HepG2 (cell line): ENCODE measurements at regions not wholly inside any gene's neighbourhood (a gene's known extent, or its start where the extent isn't known, plus 50 kb on each side); places are given as distances from the start of the nearest gene placed in this dataset.

Source experiments
- ATAC-seq: fragments of 200-7000 bp; cut with Tn5 transposase; 3 replicates; pipeline ENCODE4 v1.9.1; 2020; ENCODE audit warnings: mild to moderate bottlenecking, moderate library complexity
- BruUV-seq: library from RNA; stranded (reverse); fragments of 400-500 nt; replicated peaks from 2 replicates; lab custom pipeline; 2021; lab: Mats Ljungman, UMichigan
- CTCF ChIA-PET: fragments of 300-600 bp; formaldehyde crosslinking; extraction: SDS; loops from one replicate; lab custom pipeline; 2021; ENCODE audit warnings: low total read pairs, inconsistent platforms, low intra/inter-chr PET ratio; lab: Yijun Ruan, JAX
- POLR2A ChIA-PET: fragments of 350-600 bp; sonication (Branson Sonifier 250); formaldehyde crosslinking; loops from one replicate; lab custom pipeline; 2020; ENCODE audit warnings: antibody characterized with exemption, inconsistent platforms; lab: Yijun Ruan, JAX
- DNase-seq: peaks from one replicate; pipeline ENCODE4 v3.0.0-alpha.2; 2015; ENCODE audit warnings: low spot score
- FAIRE-seq: peaks from 3 replicates; lab custom pipeline; 2011; peaks lifted over from hg19 to GRCh38; lab: Jason Lieb, UNC
- H2AFZ ChIP-seq: one replicate; pipeline ENCODE4 v1.6.1; 2011; ENCODE audit warnings: low read length, inconsistent platforms
- H3K27ac ChIP-seq: fragments of 300-600 bp; 3 replicates; pipeline ENCODE4 v1.8.0; 2011; ENCODE audit warnings: mixed run types, mild to moderate bottlenecking, mixed read lengths, low read length, inconsistent platforms; ENCODE audit not compliant: insufficient read depth; ENCODE audit errors: extremely low read length
- H3K27me3 ChIP-seq, 2 experiments: fragments of 200-600 bp in 1 of 2; 2 replicates in 1 of 2; 3 replicates in 1 of 2; pipeline versions ENCODE4 v1.6.0 to v1.8.0; 2011; ENCODE audit warnings: low read length in 2 of 2, mild to moderate bottlenecking in 2 of 2, moderate library complexity in 2 of 2, inconsistent platforms in 1 of 2; ENCODE audit not compliant: insufficient read depth in 2 of 2, control insufficient read depth in 1 of 2
- H3K36me3 ChIP-seq, 2 experiments: fragments of 200-600 bp in 1 of 2; replicated peaks in 1 of 2; 2 replicates in 1 of 2; 3 replicates in 1 of 2; pipeline versions ENCODE4 v1.5.1 to v1.8.0; 2011; ENCODE audit warnings: low read length in 2 of 2, inconsistent platforms in 1 of 2; ENCODE audit not compliant: insufficient read depth in 2 of 2, control insufficient read depth in 1 of 2
- H3K4me1 ChIP-seq: 2 replicates; pipeline ENCODE4 v1.5.1; 2012; ENCODE audit warnings: low read length, inconsistent platforms; ENCODE audit not compliant: insufficient read depth
- H3K4me2 ChIP-seq: 2 replicates; pipeline ENCODE4 v1.6.0; 2011; ENCODE audit warnings: low read depth, low read length, inconsistent platforms
- H3K4me3 ChIP-seq, 3 experiments: fragments of 200-600 bp in 1 of 3; sonication (generic), shearing (Covaris generic) in 1 of 3; replicated peaks in 1 of 3; 2 replicates each; pipeline ENCODE4 v1.5.1; 2011 to 2016; ENCODE audit warnings: low read length in 3 of 3, inconsistent platforms in 2 of 3, low read depth in 2 of 3, mild to moderate bottlenecking in 2 of 3, control low read depth in 1 of 3, mixed read lengths in 1 of 3; ENCODE audit not compliant: insufficient read depth in 1 of 3
- H3K79me2 ChIP-seq: one replicate; pipeline ENCODE4 v1.6.1; 2011; ENCODE audit warnings: low read length, inconsistent platforms; ENCODE audit not compliant: insufficient read depth
- H3K9ac ChIP-seq: 2 replicates; pipeline ENCODE4 v1.6.0; 2011; ENCODE audit warnings: mild to moderate bottlenecking, low read depth, low read length, inconsistent platforms; ENCODE audit not compliant: insufficient read depth
- H3K9me3 ChIP-seq: 2 replicates; pipeline ENCODE4 v1.5.1; 2012; ENCODE audit warnings: mild to moderate bottlenecking, low read length
- H4K20me1 ChIP-seq: 2 replicates; pipeline ENCODE4 v1.6.0; 2011; ENCODE audit warnings: inconsistent platforms, mild to moderate bottlenecking, low read length, moderate library complexity; ENCODE audit not compliant: insufficient read depth
- ARNTL ChIP-seq: sonication (generic); formaldehyde crosslinking; IDR thresholded peaks from 2 replicates; pipeline ENCODE4 v1.4.0; 2020; ENCODE audit warnings: mild to moderate bottlenecking, missing genetic modification reagents
- ATF7 ChIP-seq, 2 experiments: fragments of 450-650 bp in 1 of 2; sonication (generic) in 1 of 2; formaldehyde crosslinking in 1 of 2; IDR thresholded peaks; 2 replicates each; pipeline versions ENCODE4 v1.4.0 to v1.6.1; 2016 to 2020; ENCODE audit warnings: antibody characterized with exemption in 1 of 2, mild to moderate bottlenecking in 1 of 2, missing genetic modification reagents in 1 of 2
- CEBPB ChIP-seq: IDR thresholded peaks from 2 replicates; pipeline ENCODE4 v1.6.1; 2011; ENCODE audit warnings: low read depth, low read length, improper control_type of control experiment, borderline replicate concordance
- GLI4 ChIP-seq: sonication (generic); formaldehyde crosslinking; IDR thresholded peaks from 2 replicates; pipeline ENCODE4 v1.5.1; 2020; ENCODE audit warnings: missing genetic modification reagents, mild to moderate bottlenecking, moderate library complexity, borderline replicate concordance
- HDAC1 ChIP-seq: sonication (generic); formaldehyde crosslinking; IDR thresholded peaks from 2 replicates; pipeline ENCODE4 v1.5.1; 2020; ENCODE audit warnings: mild to moderate bottlenecking, missing genetic modification reagents
- HIC2 ChIP-seq: sonication (generic); formaldehyde crosslinking; IDR thresholded peaks from 2 replicates; pipeline ENCODE4 v1.9.0; 2022; ENCODE audit warnings: low read depth, missing genetic modification reagents
- HNF1B ChIP-seq: sonication (generic); formaldehyde crosslinking; IDR thresholded peaks from 2 replicates; pipeline ENCODE4 v1.5.1; 2020; ENCODE audit warnings: mild to moderate bottlenecking, moderate library complexity, missing genetic modification reagents
- HOXD1 ChIP-seq: sonication (generic); formaldehyde crosslinking; IDR thresholded peaks from 2 replicates; pipeline ENCODE4 v1.5.0; 2020; ENCODE audit warnings: missing genetic modification reagents
- REL ChIP-seq: sonication (generic); formaldehyde crosslinking; conservative IDR thresholded peaks from 2 replicates; pipeline ENCODE4 v1.8.0; 2022; ENCODE audit warnings: mild to moderate bottlenecking, missing genetic modification reagents, moderate library complexity
- TEAD2 ChIP-seq: sonication (generic); formaldehyde crosslinking; IDR thresholded peaks from 2 replicates; pipeline ENCODE4 v1.9.0; 2021; ENCODE audit warnings: missing genetic modification reagents
- ZNF333 ChIP-seq: sonication (generic); formaldehyde crosslinking; IDR thresholded peaks from 2 replicates; pipeline ENCODE4 v1.4.0; 2020; ENCODE audit warnings: mild to moderate bottlenecking, missing genetic modification reagents, borderline replicate concordance
- ZNF607 ChIP-seq: sonication (generic); formaldehyde crosslinking; IDR thresholded peaks from 2 replicates; pipeline ENCODE4 v1.5.1; 2020; ENCODE audit warnings: missing genetic modification reagents, mild to moderate bottlenecking, borderline replicate concordance
- WGBS: methylation state at CpG from one replicate; pipeline ENCODE4 v1.1.6; 2017; ENCODE audit warnings: low lambda C conversion rate; 5-methylcytosine and 5-hydroxymethylcytosine counted together
- in situ Hi-C: cut with HindIII; loops from 2 replicates; pipeline ENCODE4 v1.10.0; 2017; ENCODE audit warnings: low pct_unique_long_range_greater_than_20kb; ENCODE audit not compliant: extremely low pct_ligation_motif_present
- intact Hi-C: fragments of 100-400 bp; cut with micrococcal nuclease; formaldehyde crosslinking; loops from one replicate; pipeline ENCODE4 v1.10.0; 2022; ENCODE audit not compliant: unreplicated experiment

GRCh38 chr5:89908876-89909275, 500.7 kb downstream of the CETN3 start:
- no TSS peak for BruUV-seq
- Histone ChIP-seq H3K9me3 (peaks cover 25% of the 10 kb centered on the region), H3K9ac (no peak overlapping the region), H3K27ac (no peak overlapping the region), H3K4me1 (no peaks in the 10 kb centered on the region), H3K36me3 (no peaks in the 10 kb centered on the region), H2AFZ (no peak overlapping the region), H3K27me3 (no peaks in the 10 kb centered on the region), H3K4me2 (no peak overlapping the region), H3K4me3 (no peak overlapping the region), H4K20me1 (no peaks in the 10 kb centered on the region), H3K79me2 (no peaks in the 10 kb centered on the region)
- in situ Hi-C loops = no loop called here
- FAIRE-seq (no peak), DNase-seq (no peak), ATAC-seq (no peak)
- ChIA-PET CTCF (no interaction called here), POLR2A (no interaction called here)
- no peak for TF ChIP-seq ARNTL (CRISPR knock-in tag)
- intact Hi-C loops = no loop called here

GRCh38 chr5:89904442-89904841, 505.1 kb downstream of the CETN3 start:
- ChIA-PET POLR2A (no interaction called here), CTCF (no interaction called here)
- Histone ChIP-seq H3K9ac (no peak overlapping the region), H3K4me3 (no peak overlapping the region), H3K36me3 (no peaks in the 10 kb centered on the region), H3K4me2 (no peak overlapping the region), H3K27ac (no peak overlapping the region), H3K4me1 (no peaks in the 10 kb centered on the region), H4K20me1 (no peaks in the 10 kb centered on the region), H3K27me3 (no peaks in the 10 kb centered on the region), H2AFZ (no peak overlapping the region), H3K79me2 (no peaks in the 10 kb centered on the region), H3K9me3 (peaks cover 21% of the 10 kb centered on the region)
- WGBS = 50% methylated on average over 2 of the region's 2 CpGs
- TF ChIP-seq REL (CRISPR knock-in tag) = no peak
- TF ChIP-seq HOXD1 (CRISPR knock-in tag) = no peak
- no peak for TF ChIP-seq ZNF333 (CRISPR knock-in tag)
- TF ChIP-seq ZNF607 (CRISPR knock-in tag) = no peak
- TF ChIP-seq ATF7 (IDR thresholded peaks at IDR 0.05) = peak; percentile 26; the same call in 1 of the 2 replicates
- TF ChIP-seq ATF7 (CRISPR knock-in tag; IDR thresholded peaks at IDR 0.05) = no peak
- no peak for TF ChIP-seq GLI4
- TF ChIP-seq HNF1B (CRISPR knock-in tag) = no peak
- TF ChIP-seq CEBPB = peak; percentile 45; the same call in 1 of the 2 replicates
- no peak for TF ChIP-seq TEAD2 (CRISPR knock-in tag)
- no peak for TF ChIP-seq HDAC1 (CRISPR knock-in tag)
- no peak for TF ChIP-seq HIC2
- BruUV-seq = no TSS peak
- in situ Hi-C loops = no loop called here
- intact Hi-C loops = no loop called here
- ATAC-seq (no peak), FAIRE-seq (no peak), DNase-seq (no peak)
